Right ventricle myocardium superior (tissue), 1 donor: ENCODE measurements at regions not wholly inside any gene's neighbourhood (a gene's known extent, or its start where the extent isn't known, plus 50 kb on each side); places are given as distances from the start of the nearest gene placed in this dataset.
A peak's percentile ranks its signal among the peaks of the same experiment; 100 is the strongest.

Experiments
- ATAC-seq: fragments of 200-7000 bp; cut with Tn5 transposase; one replicate; pipeline ENCODE4 v1.9.1; 2020; ENCODE audit warnings: mild to moderate bottlenecking; ENCODE audit not compliant: poor library complexity
- DNase-seq: peaks from one replicate; pipeline ENCODE4 v3.0.0-alpha.2; 2020
- intact Hi-C: fragments of 100-400 bp; cut with DNase I; formaldehyde crosslinking; loops from one replicate; pipeline ENCODE4 v1.11.2; 2022
- donor health status: DM: no; HTN: yes; CAD: no; lungs with severe emphysema.

DNA sequence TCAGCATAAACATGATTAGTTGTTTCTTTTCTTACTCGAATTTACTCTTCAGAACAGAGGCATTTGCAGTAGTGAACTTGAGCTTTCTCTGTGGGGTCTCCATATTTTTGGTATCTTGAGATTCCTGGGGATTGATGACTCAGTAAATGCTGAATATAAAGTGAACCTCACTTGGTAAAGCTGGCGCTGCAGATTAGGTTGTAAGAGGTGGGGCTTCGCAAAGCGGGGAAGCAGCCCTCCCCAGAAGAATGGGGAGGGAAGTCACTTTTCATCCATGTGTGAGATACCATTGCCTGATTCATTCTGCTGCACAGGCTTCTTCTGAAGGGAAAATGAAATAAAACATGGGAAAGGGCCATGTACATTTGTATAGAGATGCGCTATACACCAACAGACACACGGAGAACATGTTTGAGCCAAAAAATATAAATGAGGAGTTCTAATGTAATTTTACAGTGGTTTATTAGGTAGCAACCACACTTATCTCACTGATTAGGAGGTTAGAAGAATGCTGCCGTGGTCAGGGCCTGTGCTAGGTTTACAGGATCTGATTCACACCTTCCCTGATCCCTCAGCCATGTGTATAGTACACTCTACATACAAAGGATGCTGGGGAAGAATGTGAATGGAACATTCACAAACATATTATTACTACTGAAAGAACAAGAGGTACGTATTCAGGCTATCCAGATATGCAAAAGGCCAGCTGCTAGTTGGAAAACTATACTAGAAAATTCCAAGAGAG is 63.5 kb downstream of the DNTTIP2 start:
- ATAC-seq, result no peak
- intact Hi-C loops, result loop anchor here (2.0 to 10.0 kb wide), 3 partner anchors 91 to 381 kb away; no protein-coding TSS in a partner anchor
- DNase-seq, result no peak

DNA sequence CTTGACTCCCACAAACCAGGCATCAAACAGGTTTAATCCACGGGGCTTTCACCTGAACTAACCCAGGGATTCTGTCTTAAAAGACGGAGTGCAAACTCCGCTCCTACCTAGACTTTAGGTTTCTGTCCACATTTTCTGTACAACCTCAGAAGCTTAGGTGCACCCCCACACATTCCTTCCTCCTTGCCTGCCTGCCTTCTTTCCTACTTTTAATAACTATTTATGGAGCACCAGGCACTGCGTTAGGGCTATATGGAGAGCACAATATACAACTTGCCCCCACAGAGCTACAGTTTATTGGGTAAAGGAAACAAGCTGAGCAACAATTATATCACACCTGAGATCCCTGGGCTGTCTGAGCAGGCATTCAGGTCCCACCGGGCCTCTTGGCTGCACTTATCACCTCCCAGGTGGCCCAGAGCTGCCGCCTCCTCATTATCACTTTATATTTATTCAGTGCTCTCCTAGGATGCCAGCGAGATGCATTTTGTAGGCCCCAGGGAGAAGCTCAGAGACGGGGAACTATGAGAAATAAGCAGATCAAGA is 64.1 kb downstream of the DNTTIP2 start:
- no peak for DNase-seq
- no peak for ATAC-seq
- intact Hi-C loops, result loop anchor here (2.0 to 10.0 kb wide), 3 partner anchors 90 to 380 kb away; no protein-coding TSS in a partner anchor

DNA sequence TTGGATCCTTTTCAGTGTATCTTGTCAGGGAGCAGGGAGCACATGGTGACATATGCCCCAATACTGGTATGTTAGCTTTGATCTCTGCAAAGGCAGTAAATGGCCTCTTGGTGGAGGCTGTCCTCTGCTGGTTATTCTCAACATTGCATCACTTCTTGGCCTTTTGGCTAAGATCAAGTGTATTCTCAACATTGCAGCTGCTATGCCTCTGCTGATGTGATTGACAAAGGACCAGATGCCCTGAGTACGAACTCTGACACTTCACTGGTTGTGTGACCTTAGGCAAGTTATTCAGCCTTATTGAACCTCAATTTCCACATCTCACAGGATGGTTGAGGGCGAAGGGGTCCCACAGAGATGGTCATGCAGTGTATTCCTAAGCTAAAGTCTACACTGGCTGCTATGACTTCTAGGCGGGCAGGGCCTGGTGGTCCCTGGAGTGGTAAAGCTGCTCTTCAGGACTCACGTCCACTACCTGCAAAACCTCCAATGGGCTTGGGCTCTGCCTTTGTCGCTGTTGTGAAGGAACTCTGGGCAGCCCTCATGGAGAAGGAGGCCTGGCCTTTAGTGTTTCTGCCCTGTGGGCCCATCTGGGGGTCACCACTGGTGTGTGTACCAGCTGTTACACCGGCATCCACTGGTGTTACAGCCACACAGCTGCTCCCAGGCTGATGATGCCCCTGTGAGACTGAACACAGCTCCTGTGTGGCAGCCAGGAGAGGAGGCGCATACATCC is 64.8 kb downstream of the DNTTIP2 start:
- intact Hi-C loops, result loop anchor here (2.0 to 10.0 kb wide), 3 partner anchors 89 to 379 kb away; no protein-coding TSS in a partner anchor
- ATAC-seq, result peak; percentile 90
- DNase-seq, result no peak

DNA sequence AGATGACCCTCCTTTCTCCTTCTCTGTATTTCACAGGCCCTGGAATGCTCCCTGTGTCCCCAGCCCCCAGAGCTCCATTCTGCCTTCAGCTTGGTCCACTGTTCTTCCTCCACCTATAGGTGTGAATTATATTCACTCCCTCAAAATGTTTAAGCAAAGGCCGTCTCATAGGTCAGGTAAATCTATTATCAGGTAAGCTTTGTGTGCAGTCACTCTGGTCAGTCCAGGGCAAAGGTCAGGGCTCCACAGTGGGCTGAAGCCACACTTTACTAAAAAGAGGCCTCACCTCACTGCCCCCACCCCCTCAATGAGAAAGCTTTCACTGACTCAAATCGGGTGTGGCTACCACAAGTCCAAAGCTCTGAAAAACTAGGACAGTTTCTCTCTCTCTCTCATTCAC is 65.9 kb downstream of the DNTTIP2 start:
- intact Hi-C loops, result loop anchor here (10.0 kb wide), 2 partner anchors 88 to 378 kb away; no protein-coding TSS in a partner anchor
- DNase-seq (no peak), ATAC-seq (no peak)

DNA sequence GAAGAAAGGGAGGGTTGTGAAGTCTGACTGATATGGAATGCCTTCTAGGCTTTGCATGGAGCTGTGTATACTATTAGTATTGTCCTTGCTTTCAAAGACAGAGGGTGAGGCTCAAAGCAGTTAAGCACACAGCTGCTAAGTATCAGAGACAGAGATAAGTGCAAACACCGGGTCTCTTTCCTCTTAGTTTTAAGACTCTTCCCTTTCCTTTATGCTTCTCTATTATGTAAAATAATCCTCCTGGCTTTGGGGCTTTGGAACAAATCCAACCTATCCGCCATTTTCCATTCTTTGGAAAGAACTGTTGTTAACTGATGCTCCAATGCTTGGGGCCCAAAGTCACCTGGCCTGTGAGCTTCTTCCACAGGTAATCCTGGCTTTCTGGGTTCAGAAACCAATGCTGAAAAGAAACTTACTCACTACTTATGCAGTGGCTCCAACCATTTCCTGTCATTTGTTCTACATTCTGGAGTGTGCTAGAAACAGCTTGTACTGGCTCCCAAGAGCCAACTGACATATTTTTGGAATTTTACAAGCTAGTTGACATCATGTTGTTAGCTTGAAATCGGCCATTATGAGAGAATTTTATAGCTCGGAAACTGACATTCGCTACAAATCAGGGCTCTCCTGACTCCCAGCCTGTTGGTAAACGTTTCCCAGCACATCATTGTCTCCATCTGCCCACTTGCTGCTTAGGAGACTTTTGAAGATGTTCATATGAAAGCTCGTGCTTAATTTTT is 67.5 kb downstream of the DNTTIP2 start:
- ATAC-seq (no peak), DNase-seq (no peak)
- intact Hi-C loops, result loop anchor here (10.0 kb wide), 2 partner anchors 87 to 377 kb away; no protein-coding TSS in a partner anchor

DNA sequence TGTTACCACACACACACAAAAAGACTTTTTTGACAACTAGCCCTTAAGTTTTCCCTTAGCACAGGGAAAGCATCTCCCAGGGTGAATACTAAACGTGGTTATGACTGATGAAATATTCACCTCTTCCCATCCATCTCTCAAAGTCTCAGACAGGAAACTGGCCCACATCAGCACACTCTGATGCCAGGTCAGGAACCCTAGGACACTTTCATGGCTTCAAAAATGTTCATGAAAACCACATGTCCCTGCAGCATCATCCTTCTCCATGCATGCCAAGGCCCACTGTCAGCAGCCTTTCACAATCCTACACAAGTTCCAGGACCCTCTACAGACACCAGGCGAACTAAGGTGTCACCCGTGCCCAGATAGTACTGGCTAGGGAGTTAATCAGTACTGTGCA is 68.7 kb downstream of the DNTTIP2 start:
- no peak for DNase-seq
- intact Hi-C loops, result loop anchor here (10.0 kb wide), 2 partner anchors 86 to 376 kb away; no protein-coding TSS in a partner anchor
- ATAC-seq, result no peak

DNA sequence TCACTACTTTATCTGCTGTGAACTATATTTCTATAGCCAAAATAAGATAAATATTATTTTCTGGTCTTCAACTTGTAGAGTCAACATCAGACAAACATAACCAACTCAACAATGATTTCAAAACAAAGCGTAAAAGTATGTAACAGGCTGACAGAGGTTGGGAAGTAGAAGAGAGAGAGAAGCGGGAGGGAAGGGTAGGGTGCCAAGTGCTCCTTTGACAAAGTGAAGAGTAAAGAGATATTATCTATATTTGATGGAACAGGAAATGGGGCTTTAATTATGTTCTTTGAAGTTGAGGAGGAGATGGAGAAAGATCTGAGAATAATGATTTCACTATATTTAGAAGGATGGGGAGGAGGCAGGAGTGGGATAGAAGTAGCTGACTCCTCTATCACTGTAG is 70.1 kb downstream of the DNTTIP2 start:
- DNase-seq (no peak), ATAC-seq (no peak)
- intact Hi-C loops, result no loop called here

DNA sequence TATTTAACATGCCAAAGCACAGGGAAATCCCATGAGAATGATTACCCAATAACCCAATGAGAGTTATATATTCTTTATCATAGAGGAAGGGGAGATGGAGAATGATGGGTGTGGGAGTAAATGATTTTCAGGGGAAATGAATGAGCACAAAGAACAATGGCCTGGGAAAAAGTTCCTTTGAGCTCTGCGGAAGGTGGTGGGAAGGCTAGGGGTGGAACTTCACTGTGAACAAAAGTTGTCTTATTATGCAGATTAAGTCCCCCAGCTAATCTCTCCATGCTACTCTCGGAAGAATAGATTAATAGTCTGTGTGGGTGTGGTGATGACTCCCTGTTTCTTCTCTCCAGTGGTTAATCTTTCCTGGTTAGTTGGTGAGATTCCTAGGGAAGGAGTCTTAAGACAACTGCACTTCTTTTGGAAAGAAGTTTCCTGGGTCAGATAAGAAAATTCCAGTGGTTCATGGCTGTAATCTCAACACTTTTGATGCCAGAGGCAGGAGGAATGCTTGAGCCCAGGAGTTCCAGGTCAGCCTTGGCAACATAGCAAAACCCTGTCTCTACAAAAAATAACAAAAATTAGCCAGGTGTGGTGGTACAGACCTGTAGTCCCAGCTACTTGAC is 71.6 kb downstream of the DNTTIP2 start:
- ATAC-seq, result no peak
- intact Hi-C loops, result no loop called here
- no peak for DNase-seq

DNA sequence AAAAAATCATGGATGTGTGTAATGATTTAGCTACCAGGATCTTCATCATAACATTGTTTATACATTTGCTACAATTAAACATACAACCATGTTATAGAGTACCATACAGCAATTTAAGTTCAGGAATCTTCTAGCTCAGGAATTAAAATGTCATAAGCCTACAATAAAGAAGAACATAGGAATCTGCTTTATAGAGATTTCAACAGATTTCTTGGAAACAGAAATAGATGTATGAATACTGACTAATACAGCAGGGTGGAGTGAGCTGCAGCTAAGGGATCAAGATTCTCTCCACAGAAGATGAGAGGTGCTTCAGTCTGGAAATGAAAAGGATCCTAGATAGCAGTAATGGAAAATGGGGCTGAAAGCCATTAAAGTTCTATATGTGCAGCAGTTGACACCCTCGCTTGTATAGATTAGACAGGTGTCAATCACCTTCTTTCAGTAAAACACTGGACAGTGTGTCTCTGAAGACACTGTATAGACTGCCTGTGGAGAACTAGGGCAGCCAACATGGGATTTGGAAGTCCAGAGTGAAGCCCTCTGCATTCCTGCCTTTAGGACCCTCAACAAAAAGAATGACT is 73.9 kb downstream of the DNTTIP2 start:
- intact Hi-C loops, result no loop called here
- DNase-seq (no peak), ATAC-seq (no peak)

DNA sequence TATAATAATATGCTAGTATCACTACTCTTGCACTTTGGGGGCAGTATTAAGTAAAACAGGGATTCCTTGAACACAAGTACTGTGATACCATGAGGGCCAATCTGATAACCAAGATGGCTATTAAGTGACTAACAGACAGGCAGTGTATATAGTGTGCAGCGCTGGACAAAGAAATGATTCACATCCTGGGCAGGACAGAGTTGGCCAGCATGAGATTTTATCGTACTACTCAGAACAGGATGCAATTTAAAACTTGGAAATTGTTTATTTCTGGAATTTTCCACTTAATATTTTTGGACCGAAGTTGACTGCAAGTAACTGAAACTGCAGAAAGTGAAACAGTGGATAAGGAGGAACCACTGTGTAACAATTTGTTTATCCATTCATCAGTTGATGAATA is 74.6 kb downstream of the DNTTIP2 start:
- DNase-seq (no peak), ATAC-seq (peak; percentile 91)
- intact Hi-C loops, result no loop called here

DNA sequence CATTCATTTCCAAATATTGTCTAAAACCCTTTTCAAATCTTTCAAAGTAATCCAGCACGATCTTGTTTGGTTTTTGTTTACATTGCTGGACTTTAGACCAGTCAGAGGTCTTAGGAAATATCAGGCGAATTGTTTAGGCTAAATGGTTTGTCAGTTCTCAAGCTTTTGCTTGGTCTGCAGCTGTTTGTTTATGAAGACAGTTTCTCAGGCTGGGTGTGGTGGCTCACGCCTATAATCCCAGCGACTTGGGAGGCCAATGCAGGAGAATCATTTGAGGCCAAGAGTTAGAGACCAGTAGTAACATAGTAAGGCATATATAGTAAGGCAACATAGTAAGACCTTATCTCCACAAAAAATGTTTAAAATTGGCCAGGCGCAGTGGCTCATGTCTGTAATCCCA is 77.5 kb downstream of the DNTTIP2 start:
- DNase-seq, result no peak
- intact Hi-C loops, result no loop called here
- ATAC-seq, result no peak

DNA sequence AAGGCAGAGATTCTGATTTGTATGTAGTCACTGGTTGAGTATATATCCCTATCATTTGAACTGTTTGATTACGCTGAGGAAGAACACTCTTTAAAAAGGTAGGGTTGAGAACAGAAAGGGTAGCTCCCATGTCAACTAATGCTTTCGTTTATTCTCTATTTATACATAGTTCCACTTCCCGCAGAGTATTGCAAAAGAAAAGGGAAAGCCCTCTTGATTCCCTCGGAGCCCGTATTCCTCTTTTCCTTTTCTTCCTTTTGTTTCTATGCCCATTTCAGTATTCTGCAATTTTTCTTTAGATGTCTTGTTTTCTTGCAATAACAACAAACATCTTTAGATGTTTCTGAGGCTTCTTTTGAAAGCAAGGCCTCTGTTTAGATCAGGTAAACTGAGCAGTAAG is 78.2 kb downstream of the DNTTIP2 start:
- no peak for DNase-seq
- intact Hi-C loops, result no loop called here
- no peak for ATAC-seq

DNA sequence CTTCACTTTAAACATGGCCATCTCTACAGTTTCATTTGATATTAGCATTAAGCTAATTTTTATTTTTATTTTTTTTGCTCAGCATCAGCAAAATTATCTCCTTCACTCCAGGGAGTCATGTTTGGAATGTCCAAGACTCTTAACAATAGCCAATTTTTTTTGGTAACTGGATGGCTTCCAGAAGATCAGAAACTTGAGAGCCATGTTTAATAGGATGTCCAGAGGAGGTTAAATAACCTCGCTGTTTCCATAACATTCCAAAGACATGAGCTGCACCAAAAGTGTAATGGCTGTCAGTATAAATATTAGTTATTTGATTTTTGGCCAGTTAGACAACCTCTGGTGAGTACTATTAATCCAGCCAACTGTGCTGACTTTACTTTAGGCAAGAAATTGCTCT is 80.7 kb downstream of the DNTTIP2 start:
- peak; percentile 46 for ATAC-seq
- DNase-seq, result no peak
- intact Hi-C loops, result no loop called here

DNA sequence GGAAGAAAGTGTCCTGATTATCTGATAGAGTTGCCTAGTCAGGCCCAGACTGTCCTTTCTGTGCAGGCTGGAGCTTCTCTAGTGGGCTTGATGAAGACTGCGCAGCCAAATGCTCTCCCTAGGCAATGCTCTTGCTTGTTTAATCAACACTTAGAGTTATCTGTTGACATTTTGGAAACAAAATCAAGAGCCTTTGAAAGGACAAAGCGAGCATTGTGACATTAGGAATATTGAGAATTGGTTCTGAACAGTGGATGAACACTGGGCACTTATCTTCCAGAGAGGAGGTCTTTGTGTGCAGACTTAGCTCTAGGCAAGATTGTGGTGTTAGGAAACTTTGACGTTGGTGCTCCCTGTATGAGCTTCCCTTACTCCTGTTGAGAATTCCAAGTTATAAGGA is 94.5 kb downstream of the DNTTIP2 start:
- ATAC-seq, result no peak
- intact Hi-C loops, result no loop called here
- DNase-seq, result no peak

DNA sequence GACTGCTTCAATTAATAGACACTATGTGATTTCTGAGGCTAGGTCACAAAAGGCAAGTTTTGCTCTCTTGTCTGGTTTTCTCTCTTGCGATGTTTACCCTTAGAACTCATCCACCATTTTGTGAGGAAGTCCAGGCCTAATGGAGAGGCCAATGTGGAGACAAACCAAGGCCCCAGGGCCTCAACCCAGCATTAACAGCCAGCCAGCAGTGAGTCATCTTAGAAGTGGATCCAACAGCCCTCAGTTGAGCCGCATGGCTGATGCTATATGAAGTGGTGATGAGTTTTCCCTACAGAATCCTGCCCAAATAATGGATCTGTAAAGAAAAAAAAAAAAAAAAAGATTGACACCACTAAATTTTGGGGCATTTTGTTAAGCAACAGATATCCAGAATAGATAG is 95.1 kb downstream of the DNTTIP2 start:
- intact Hi-C loops, result no loop called here
- no peak for ATAC-seq
- no peak for DNase-seq

DNA sequence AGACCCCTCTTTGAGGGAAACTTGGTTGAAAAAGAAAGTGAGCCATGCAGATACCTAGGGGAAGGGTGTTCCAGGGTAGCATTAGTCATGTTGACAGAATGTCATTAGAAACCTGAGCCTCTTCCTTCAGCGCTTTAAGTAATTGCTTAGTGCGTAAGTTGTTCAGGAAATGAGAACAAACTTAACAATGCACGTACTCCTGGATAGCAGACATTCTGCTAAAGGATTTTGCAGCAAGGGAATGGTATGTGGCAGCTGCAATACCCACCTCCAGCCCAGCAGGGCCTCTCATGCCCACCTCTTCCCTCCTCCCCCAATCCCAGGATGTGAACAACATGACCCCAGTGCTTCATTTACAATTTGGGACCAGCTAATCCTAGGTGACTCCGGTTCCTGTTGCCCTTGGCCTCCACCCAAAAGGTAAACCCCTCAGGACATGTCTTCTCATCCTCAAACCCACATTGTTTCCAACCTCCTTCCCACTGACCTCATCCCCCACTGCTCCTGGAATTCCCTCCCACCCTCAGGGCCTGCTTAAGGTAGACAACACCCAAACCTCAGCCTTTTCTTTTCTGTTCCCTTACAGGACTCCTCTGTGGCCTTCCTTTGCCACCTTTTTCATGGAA is 98.0 kb upstream of the BCAR3 start:
- intact Hi-C loops, result no loop called here
- DNase-seq, result no peak
- ATAC-seq, result no peak

DNA sequence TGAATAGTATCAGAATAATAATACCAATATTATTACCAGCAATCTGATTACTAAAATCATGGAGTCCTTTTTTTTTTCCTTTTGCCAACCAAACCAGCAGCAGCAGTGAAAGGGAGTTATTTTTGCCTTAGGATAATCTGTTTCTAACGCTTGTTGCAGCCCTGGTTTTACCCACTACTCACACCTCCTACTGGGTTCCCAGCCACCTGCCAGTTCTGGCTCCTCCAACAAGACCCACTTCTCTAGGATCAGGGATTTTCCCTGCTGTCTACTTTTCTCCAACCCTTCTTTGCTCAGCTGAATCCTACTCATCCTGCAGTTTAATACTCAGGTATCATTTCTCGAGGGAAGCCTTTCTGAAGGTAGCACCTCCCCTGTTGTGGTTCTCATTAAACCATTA is 96.8 kb upstream of the BCAR3 start:
- DNase-seq (no peak), ATAC-seq (no peak)
- intact Hi-C loops, result no loop called here

DNA sequence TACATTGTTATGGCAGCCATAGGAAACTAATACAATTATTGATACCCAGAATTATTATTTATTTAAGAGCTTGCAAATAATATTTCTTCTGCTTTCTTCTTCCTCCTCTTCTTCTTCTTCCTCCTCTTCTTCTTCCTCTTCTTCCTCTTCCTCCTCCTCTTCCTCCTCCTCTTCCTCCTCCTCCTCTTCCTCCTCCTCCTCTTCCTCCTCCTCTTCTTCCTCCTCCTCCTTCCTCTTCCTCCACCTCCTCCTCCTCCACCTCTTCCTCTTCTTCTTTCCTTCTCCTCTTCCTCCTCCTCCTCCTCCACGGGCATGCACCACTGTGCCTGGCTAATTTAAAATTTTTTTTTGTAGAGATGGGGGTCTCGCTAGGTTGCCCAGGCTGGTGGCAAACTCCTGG is 95.6 kb upstream of the BCAR3 start:
- DNase-seq (no peak), ATAC-seq (no peak)
- intact Hi-C loops, result no loop called here
